AG09309 (cell line): ENCODE measurements at regions not wholly inside any gene's neighbourhood (a gene's known extent, or its start where the extent isn't known, plus 50 kb on each side); places are given as distances from the start of the nearest gene placed in this dataset.

Experiments
- DNase-seq: peaks from one replicate; pipeline ENCODE4 v3.0.0-alpha.2; 2010; ENCODE audit warnings: low read depth
- H3K4me3 ChIP-seq: 2 replicates; pipeline ENCODE4 v1.5.1; 2011; ENCODE audit warnings: mild to moderate bottlenecking, low read depth, low read length, moderate library complexity; ENCODE audit not compliant: control insufficient read depth
- CTCF ChIP-seq: IDR thresholded peaks from 2 replicates; pipeline ENCODE4 v1.5.1; 2011; ENCODE audit warnings: mild to moderate bottlenecking, low read depth, low read length, inconsistent platforms; ENCODE audit not compliant: insufficient read depth, control insufficient read depth; ENCODE audit errors: missing control alignments

DNA sequence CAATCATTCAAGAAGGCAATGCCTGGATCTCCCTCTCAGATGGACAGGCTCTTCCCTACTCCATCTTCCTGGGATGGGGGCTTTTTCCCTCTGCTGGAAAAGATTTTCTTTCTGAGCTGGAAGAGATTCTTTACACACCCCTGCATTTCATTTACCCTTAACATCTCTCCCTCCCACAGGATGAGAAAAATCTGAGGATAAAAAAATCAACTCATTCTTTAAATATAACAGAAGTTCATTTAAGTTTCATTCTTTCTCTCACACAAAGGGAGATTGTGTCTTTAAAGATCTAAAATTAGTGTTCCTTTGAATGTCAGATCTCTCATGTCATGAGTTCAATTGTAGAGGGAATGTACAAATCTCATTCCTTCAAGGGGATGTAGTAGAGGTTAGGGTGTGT, 109.0 kb downstream of the ZNF518B start:
- no peak overlapping the region for H3K4me3 ChIP-seq
- no peak for DNase-seq

DNA sequence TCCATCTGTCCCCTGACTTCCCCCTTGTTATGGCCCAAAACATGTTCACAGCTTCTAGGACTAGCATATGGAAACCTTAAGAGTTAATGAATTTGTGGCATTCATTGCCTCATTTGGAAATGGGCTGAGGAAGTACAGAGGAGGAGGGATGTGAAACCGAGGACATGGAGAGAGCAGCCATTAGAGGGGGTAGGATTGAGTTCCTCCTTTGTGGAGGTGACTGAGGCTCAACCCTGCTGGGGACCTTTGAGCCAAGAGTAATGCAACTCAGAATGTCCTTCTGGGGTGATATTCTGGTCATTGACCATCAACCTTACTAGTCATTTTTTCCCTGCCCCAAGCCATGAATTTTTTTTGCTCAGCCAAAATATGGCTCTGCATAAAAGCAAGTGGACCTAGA, 109.4 kb downstream of the ZNF518B start:
- DNase-seq, result no peak
- H3K4me3 ChIP-seq, result no peak overlapping the region
- no peak for TF ChIP-seq CTCF

More for the DNA sequence above, 109.0 kb downstream of the ZNF518B start:
- no peak for TF ChIP-seq CTCF

DNA sequence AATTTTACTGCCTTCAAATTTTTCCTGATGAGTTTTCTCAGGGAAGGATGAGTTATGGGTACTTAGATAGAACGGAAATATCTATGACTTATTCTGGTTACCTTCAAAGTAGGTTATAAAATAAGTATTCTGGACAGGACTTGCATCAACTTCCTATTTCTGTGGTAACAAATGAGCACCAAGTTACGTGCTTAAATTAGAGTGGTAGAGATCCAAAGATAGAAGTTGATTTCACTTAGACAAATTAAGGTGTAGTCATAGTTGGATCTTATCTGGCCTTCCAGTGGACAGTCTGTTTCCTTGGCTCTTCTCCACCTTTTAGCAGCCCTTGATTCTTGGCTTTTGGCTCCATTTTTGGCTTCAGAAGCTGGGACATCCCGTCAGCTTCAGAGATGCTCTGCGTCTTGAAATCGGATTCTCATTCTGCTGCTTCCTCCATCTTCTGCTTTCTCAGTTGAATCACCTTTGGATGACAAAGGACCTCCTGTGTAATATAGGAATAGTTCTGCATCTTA, 109.9 kb downstream of the ZNF518B start:
- TF ChIP-seq CTCF, result no peak
- DNase-seq, result no peak
- H3K4me3 ChIP-seq, result no peak overlapping the region

DNA sequence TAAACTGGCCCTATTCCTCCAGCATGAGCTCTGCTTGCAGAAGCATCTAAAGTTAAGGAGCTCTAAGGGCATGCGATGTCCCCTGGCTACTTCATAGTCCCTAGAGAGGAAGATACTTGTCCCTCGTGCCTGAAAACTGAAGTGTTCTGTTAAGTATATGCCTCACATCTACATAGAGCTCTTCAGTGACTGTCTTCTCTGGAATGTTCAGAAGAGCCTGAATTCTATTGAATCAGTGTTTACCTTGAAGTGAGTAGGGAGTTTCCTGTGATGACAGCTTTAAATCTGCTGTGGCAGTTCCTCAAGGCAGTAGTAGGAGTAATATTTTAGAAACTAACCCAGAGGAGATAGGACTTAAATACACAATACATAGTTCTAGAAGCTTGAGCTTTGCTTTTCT, 111.2 kb downstream of the ZNF518B start:
- H3K4me3 ChIP-seq, result no peak overlapping the region
- DNase-seq, result no peak
- no peak for TF ChIP-seq CTCF

DNA sequence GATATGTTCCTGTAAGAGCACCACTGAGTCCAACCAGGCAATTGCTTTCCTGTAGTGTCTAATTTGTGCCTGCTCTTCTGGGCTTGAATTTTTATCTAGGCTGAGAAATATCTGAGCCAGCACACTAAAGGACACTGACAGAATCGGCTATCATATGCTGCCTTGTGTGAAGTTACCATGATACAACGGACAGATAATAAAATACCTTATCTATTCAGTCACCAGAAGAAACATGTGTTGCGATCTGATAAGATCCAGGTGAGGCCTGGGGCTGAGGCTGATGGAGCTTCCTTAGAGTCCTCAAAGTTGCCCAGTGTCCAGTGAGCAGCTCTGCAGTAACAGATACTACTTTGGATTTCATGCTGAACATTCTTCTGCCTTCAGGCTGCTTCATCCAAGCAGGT, 111.8 kb downstream of the ZNF518B start:
- H3K4me3 ChIP-seq, result no peak overlapping the region
- no peak for DNase-seq
- TF ChIP-seq CTCF, result no peak

GRCh38 chr4:10344824-10345223, 112.4 kb downstream of the ZNF518B start:
- DNase-seq, result no peak
- TF ChIP-seq CTCF, result no peak
- no peak overlapping the region for H3K4me3 ChIP-seq

DNA sequence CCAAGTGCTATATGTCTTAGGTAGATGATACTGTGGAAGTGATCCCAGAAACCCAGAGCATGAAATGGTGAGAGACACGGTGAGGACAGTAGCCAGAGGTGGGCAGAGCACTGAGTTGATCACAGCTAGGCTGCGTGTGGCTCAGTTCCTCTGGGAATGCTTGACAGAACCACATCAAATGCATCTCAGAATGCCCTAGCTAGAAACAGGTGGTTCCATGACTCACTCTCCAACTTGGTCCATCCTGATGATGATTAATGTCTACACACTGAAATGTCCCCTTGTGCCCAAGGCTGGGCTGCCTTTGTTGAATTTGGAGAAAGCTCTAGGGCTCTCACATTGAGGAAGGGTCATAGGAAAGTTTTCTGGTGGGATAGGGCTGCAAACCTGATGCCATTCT, 113.6 kb downstream of the ZNF518B start:
- no peak for TF ChIP-seq CTCF
- H3K4me3 ChIP-seq, result no peak overlapping the region
- no peak for DNase-seq
